AG04449 (cell line): ENCODE measurements at regions not wholly inside any gene's neighbourhood (a gene's known extent, or its start where the extent isn't known, plus 50 kb on each side); places are given as distances from the start of the nearest gene placed in this dataset.
A peak's percentile ranks its signal among the peaks of the same experiment; 100 is the strongest.

Experiments used
- CTCF ChIA-PET: fragments of 350-600 bp; formaldehyde crosslinking; extraction: SDS; loops from one replicate; lab custom pipeline; 2021; ENCODE audit warnings: antibody characterized with exemption; lab: Yijun Ruan, JAX
- POLR2A ChIA-PET: fragments of 400-600, 350-600 bp; formaldehyde crosslinking; extraction: SDS; loops from one replicate; lab custom pipeline; 2020; ENCODE audit warnings: antibody characterized with exemption, inconsistent platforms; lab: Yijun Ruan, JAX
- DNase-seq: peaks from one replicate; pipeline ENCODE4 v3.0.0-alpha.2; 2010; ENCODE audit warnings: low read depth, low spot score
- H3K4me3 ChIP-seq: 2 replicates; pipeline ENCODE4 v1.5.1; 2011; ENCODE audit warnings: low read depth, mild to moderate bottlenecking, control low read depth, low read length
- TF ChIP-seq, protein P1 (sequence below): IDR thresholded peaks from one replicate; pipeline ENCODE4 v1.5.1; 2011; ENCODE audit warnings: mild to moderate bottlenecking, moderate library complexity, low read length, control low read depth, inconsistent platforms; ENCODE audit not compliant: insufficient read depth; ENCODE audit errors: missing control alignments

DNA sequence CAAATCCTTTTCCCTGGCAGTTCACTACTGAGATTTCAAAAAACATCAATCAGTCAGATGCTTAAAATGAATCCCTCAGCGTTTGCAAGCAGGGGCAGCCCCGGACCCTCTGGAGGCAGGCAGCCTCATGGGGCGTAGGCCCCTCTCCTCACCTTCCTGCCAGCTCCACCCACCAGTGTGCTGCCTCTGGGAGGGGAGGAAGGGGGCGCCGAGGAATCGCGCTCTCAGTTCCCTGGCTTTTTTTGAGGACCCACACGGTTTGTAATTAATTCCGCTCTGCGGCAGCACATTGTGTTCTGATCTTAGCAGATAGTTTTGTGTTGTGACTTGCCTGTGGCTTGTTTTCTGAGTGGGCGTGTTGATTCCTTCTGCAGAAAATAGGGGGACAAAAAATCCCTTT is 159.9 kb downstream of the KLF13 start:
- no peak for DNase-seq
- TF ChIP-seq, protein P1, sequence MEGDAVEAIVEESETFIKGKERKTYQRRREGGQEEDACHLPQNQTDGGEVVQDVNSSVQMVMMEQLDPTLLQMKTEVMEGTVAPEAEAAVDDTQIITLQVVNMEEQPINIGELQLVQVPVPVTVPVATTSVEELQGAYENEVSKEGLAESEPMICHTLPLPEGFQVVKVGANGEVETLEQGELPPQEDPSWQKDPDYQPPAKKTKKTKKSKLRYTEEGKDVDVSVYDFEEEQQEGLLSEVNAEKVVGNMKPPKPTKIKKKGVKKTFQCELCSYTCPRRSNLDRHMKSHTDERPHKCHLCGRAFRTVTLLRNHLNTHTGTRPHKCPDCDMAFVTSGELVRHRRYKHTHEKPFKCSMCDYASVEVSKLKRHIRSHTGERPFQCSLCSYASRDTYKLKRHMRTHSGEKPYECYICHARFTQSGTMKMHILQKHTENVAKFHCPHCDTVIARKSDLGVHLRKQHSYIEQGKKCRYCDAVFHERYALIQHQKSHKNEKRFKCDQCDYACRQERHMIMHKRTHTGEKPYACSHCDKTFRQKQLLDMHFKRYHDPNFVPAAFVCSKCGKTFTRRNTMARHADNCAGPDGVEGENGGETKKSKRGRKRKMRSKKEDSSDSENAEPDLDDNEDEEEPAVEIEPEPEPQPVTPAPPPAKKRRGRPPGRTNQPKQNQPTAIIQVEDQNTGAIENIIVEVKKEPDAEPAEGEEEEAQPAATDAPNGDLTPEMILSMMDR = no peak
- H3K4me3 ChIP-seq = no peak overlapping the region
- POLR2A ChIA-PET = no interaction called here
- CTCF ChIA-PET = interaction anchor here (0.8 to 9.5 kb wide), 9 partner anchors 11 to 358 kb away, joined by 3 to 168 read pairs (median 68); no protein-coding TSS in a partner anchor

DNA sequence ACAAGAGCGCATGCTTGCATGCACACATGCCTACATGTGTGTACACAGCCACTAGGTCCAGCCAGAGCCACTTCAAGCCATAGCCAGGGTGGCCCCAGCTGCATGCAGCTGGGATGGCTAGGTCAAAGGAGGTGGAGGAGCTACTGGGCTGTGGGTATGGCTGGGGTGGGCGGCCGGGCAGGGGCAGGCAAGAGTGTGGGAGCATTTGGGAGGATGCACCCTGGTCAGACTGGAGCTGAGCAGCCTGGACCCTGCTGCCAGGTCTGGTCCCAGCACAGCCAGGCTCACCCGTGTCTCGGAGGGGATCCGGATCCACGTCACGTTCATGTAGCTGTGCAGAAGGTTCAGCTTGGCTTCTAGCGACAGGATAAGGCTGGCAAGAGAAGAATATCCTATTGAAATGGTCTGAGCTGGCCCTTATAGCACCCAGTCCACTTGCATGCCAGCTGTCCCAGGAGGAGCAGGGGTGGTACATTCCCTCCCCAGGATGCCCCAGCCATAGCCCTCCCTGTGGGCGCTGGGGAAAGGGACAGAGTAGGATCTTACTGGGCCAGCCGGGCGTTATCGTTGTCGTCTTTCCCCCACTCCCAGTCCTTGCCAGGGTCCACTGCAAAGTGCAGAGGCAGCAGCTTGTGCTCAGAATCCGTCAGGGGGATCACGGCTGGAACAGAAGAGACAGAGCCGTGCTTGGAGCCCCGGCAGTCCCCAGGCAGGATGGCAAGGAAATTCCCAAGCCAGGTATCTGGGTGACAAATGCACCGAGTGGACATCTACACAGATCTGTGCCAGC is 160.5 kb downstream of the KLF13 start:
- no peak for DNase-seq
- ChIA-PET POLR2A (no interaction called here), CTCF (interaction anchor here (0.8 to 9.5 kb wide), 24 partner anchors 11 to 824 kb away, joined by 3 to 168 read pairs (median 13); no protein-coding TSS in a partner anchor)
- no peak overlapping the region for H3K4me3 ChIP-seq
- TF ChIP-seq, protein P1 = no peak

DNA sequence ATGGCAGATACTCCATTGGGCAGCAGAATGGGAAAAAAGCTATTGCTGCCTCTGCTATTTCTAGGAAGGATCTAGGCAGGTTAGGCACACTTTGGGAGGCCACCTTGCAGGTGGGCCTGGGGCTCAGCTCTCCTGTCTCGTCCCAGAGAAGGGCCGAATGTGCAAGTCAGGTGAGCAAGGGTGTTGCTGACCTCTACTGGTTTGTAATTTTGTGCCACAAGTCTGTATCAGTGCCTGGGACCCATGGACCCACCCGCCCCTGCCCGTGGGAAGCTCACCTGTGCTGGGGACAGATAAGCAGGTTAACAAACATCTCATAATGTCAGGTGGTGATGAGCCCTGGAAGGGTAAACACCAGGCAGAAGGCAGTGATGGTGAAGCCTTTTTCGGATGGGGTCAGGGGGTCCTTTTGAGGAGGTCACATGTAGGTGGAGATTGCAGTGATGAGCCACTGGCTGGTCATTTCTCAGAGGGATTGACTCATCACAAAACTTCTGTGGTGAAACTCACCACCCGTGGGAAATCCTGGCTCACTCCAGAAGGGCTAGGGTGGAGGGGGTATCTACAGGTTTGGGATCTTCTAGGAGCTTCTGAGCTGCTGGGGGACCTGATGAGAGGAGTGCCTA is 161.3 kb downstream of the KLF13 start:
- CTCF ChIA-PET = interaction anchor here (0.5 to 9.5 kb wide), 71 partner anchors 10 to 844 kb away, joined by 3 to 168 read pairs (median 5); partner anchors contain the start of gene KLF13
- TF ChIP-seq, protein P1 = no peak
- no peak for DNase-seq

DNA sequence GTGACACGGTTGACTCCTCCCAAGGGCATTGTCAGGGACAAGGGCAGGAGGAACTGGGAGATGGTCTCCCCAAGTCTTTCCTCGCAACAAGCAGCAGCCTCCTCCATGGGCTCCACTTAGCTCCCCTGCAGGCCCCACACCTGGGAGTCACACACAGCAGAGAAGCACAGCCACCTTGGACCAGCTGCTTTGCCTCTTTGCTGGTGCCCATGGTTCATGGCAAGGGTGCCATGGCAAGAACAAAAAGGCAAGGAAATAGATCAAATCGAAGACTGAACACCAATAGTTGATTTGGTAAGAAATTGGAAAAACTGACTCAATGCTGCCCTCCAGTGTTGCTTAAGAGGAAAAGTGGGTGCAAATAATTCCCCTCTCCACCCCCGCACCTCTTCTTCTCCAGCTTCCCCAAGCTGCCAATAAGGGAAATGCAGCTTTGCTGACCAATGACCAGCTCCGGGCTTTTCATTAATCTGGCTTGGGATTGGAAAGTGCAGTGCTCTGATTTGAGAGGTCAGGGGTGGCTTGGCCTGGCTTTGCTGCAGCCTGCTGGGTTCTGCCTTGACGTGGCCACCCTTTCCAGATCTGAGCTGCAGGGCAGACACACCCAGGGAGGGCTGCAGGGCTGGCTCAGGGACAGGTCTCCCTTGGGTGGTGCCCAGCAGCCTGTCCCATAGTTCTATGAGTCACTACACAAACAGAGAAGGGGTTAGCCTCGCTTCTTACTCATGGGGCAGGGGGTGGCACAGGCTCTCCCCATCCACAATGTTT is 162.0 kb downstream of the KLF13 start:
- CTCF ChIA-PET = interaction anchor here (0.5 to 9.5 kb wide), 78 partner anchors 9 to 844 kb away, joined by 3 to 168 read pairs (median 4); partner anchors contain the start of gene KLF13
- TF ChIP-seq, protein P1 = peak; percentile 74
- H3K4me3 ChIP-seq = no peak overlapping the region
- peak; percentile 61 for DNase-seq
- POLR2A ChIA-PET = interaction anchor here (0.6 to 2.5 kb wide), 3 partner anchors 118 to 163 kb away, joined by 3 to 10 read pairs (median 3); partner anchors contain the start of gene KLF13

More for the DNA sequence above, 161.3 kb downstream of the KLF13 start:
- H3K4me3 ChIP-seq = no peak overlapping the region
- POLR2A ChIA-PET = interaction anchor here (0.6 to 2.5 kb wide), 3 partner anchors 117 to 162 kb away, joined by 3 to 10 read pairs (median 3); partner anchors contain the start of gene KLF13

DNA sequence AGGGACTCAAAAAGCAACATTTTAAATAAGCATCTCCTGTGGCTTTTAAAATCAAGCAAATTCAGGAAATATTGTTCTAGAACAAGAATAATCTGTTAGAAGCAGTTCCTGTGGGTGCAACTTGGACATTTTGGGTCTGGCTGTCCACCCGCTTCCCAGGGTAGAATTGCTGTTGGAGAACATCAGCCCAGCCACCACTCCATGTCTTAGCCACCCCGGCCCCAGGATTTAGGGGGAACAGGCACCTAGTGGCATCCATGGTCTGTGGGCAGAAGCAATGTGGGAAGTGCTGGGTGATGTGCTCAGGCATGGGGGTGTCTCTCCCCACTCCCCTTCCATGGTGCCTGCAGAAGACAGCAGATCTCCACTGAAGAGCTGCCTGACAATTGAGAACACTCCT is 162.6 kb downstream of the KLF13 start:
- CTCF ChIA-PET = interaction anchor here (0.7 to 9.5 kb wide), 66 partner anchors 9 to 845 kb away, joined by 3 to 168 read pairs (median 5); partner anchors contain the start of gene KLF13
- no peak overlapping the region for H3K4me3 ChIP-seq
- no peak for DNase-seq
- POLR2A ChIA-PET = interaction anchor here (2.5 kb wide), 1 partner anchor 163 kb away, joined by 10 read pairs; the partner anchor contains the start of gene KLF13
- TF ChIP-seq, protein P1 = no peak
